WTC11 (cell line): ENCODE measurements at regions not wholly inside any gene's neighbourhood (a gene's known extent, or its start where the extent isn't known, plus 50 kb on each side); places are given as distances from the start of the nearest gene placed in this dataset.

Experiments
- ATAC-seq: fragments of 200-7000 bp; cut with Tn5 transposase; 2 replicates; pipeline ENCODE4 v1.10.0; 2021; ENCODE audit warnings: mild to moderate bottlenecking, moderate library complexity
- CTCF ChIA-PET: fragments of 300-600 bp; sonication (Branson Sonifier 250); formaldehyde crosslinking; loops from one replicate; lab custom pipeline; 2021; ENCODE audit warnings: antibody characterized with exemption; lab: Charles Lee
- POLR2A ChIA-PET: fragments of 350-600 bp; sonication (Branson Sonifier 250); formaldehyde crosslinking; loops from one replicate; lab custom pipeline; 2021; ENCODE audit warnings: antibody characterized with exemption; lab: Charles Lee
- DNase-seq: peaks from one replicate; pipeline ENCODE4 v3.0.0; 2021; ENCODE audit warnings: low spot score
- H3K27ac Mint-ChIP-seq: 2 replicates; pipeline ENCODE4 v1.8.0; 2021; ENCODE audit warnings: mixed read lengths
- H3K27me3 Mint-ChIP-seq: 2 replicates; pipeline ENCODE4 v1.8.0; 2021; ENCODE audit warnings: low read depth, mild to moderate bottlenecking, moderate library complexity, mixed read lengths
- H3K36me3 Mint-ChIP-seq: 2 replicates; pipeline ENCODE4 v1.8.0; 2021; ENCODE audit warnings: mixed read lengths
- H3K4me1 Mint-ChIP-seq: 2 replicates; pipeline ENCODE4 v1.8.0; 2022; ENCODE audit warnings: mixed read lengths
- H3K4me3 Mint-ChIP-seq: 2 replicates; pipeline ENCODE4 v1.8.0; 2021; ENCODE audit warnings: mild to moderate bottlenecking, moderate library complexity, mixed read lengths
- H3K9me3 Mint-ChIP-seq: 2 replicates; pipeline ENCODE4 v1.8.0; 2021; ENCODE audit warnings: mixed read lengths
- ATF1 ChIP-seq: sonication (generic); formaldehyde crosslinking; IDR thresholded peaks from 2 replicates; pipeline ENCODE4 v1.8.1; 2023; ENCODE audit warnings: mild to moderate bottlenecking, moderate library complexity, missing genetic modification reagents
- CBFB ChIP-seq: sonication (generic); formaldehyde crosslinking; IDR thresholded peaks from 2 replicates; pipeline ENCODE4 v1.8.1; 2022; ENCODE audit warnings: mild to moderate bottlenecking, low read depth, missing genetic modification reagents
- CREM ChIP-seq: sonication (generic); formaldehyde crosslinking; IDR thresholded peaks from 2 replicates; pipeline ENCODE4 v1.8.1; 2022; ENCODE audit warnings: mild to moderate bottlenecking, missing genetic modification reagents, moderate library complexity
- ELF4 ChIP-seq: sonication (generic); formaldehyde crosslinking; IDR thresholded peaks from 2 replicates; pipeline ENCODE4 v1.8.1; 2022; ENCODE audit warnings: low read depth, mild to moderate bottlenecking, moderate library complexity, missing genetic modification reagents
- ESRRA ChIP-seq: sonication (generic); formaldehyde crosslinking; IDR thresholded peaks from 2 replicates; pipeline ENCODE4 v1.8.1; 2022; ENCODE audit warnings: mild to moderate bottlenecking, missing genetic modification reagents, borderline replicate concordance
- HMGA2 ChIP-seq: fragments of 250-450 bp; sonication (Bioruptor Pico); IDR thresholded peaks from 2 replicates; pipeline ENCODE4 v1.4.0; 2021; ENCODE audit warnings: mild to moderate bottlenecking, moderate library complexity
- MYBL2 ChIP-seq: sonication (generic); formaldehyde crosslinking; IDR thresholded peaks from 2 replicates; pipeline ENCODE4 v1.8.1; 2023; ENCODE audit warnings: mild to moderate bottlenecking, moderate library complexity, missing genetic modification reagents
- NFE2L1 ChIP-seq: sonication (generic); formaldehyde crosslinking; IDR thresholded peaks from 2 replicates; pipeline ENCODE4 v1.8.1; 2023; ENCODE audit warnings: missing genetic modification reagents
- NR1H2 ChIP-seq: sonication (generic); formaldehyde crosslinking; IDR thresholded peaks from 2 replicates; pipeline ENCODE4 v1.9.0; 2021; ENCODE audit warnings: mild to moderate bottlenecking, moderate library complexity, missing genetic modification reagents
- OVOL2 ChIP-seq: fragments of 250-450 bp; sonication (Bioruptor Pico); IDR thresholded peaks from 2 replicates; pipeline ENCODE4 v1.9.0; 2021; ENCODE audit warnings: mild to moderate bottlenecking, borderline replicate concordance
- SMAD3 ChIP-seq: sonication (generic); formaldehyde crosslinking; IDR thresholded peaks from 2 replicates; pipeline ENCODE4 v1.8.0; 2022; ENCODE audit warnings: missing genetic modification reagents, mild to moderate bottlenecking, borderline replicate concordance
- SP1 ChIP-seq: sonication (generic); formaldehyde crosslinking; conservative IDR thresholded peaks from 2 replicates; pipeline ENCODE4 v1.8.1; 2022; ENCODE audit warnings: missing genetic modification reagents
- TCF7 ChIP-seq: sonication (generic); formaldehyde crosslinking; IDR thresholded peaks from 2 replicates; pipeline ENCODE4 v1.8.0; 2022; ENCODE audit warnings: mild to moderate bottlenecking, low read depth, missing genetic modification reagents, moderate library complexity
- TEAD4 ChIP-seq: sonication (generic); formaldehyde crosslinking; IDR thresholded peaks from 2 replicates; pipeline ENCODE4 v1.8.0; 2022; ENCODE audit warnings: mild to moderate bottlenecking, missing genetic modification reagents
- TP53 ChIP-seq: sonication (generic); formaldehyde crosslinking; IDR thresholded peaks from 2 replicates; pipeline ENCODE4 v1.8.1; 2023; ENCODE audit warnings: mild to moderate bottlenecking, missing genetic modification reagents
- ZNF138 ChIP-seq: sonication (generic); formaldehyde crosslinking; conservative IDR thresholded peaks from 2 replicates; pipeline ENCODE4 v1.8.1; 2022; ENCODE audit warnings: mild to moderate bottlenecking, moderate library complexity, missing genetic modification reagents
- ZNF219 ChIP-seq: sonication (generic); formaldehyde crosslinking; IDR thresholded peaks from 2 replicates; pipeline ENCODE4 v1.8.0; 2023; ENCODE audit warnings: missing genetic modification reagents, mild to moderate bottlenecking, borderline replicate concordance
- ZNF263 ChIP-seq: sonication (generic); formaldehyde crosslinking; IDR thresholded peaks from 2 replicates; pipeline ENCODE4 v1.8.1; 2022; ENCODE audit warnings: low read depth, mild to moderate bottlenecking, moderate library complexity, missing genetic modification reagents
- ZNF317 ChIP-seq: sonication (generic); formaldehyde crosslinking; IDR thresholded peaks from 2 replicates; pipeline ENCODE4 v1.8.1; 2023; ENCODE audit warnings: low read depth, mild to moderate bottlenecking, moderate library complexity, missing genetic modification reagents, borderline replicate concordance
- ZNF416 ChIP-seq: fragments of 250-450 bp; sonication (Bioruptor Pico); IDR thresholded peaks from 2 replicates; pipeline ENCODE4 v1.9.0; 2021; ENCODE audit warnings: mild to moderate bottlenecking, inconsistent platforms
- ZNF671 ChIP-seq: fragments of 250-450 bp; sonication (Bioruptor Pico); IDR thresholded peaks from 2 replicates; pipeline ENCODE4 v1.8.0; 2021; ENCODE audit warnings: mild to moderate bottlenecking
- TF ChIP-seq, protein P1 (sequence below): sonication (generic); formaldehyde crosslinking; IDR thresholded peaks from 2 replicates; pipeline ENCODE4 v1.8.0; 2023; ENCODE audit warnings: missing genetic modification reagents
- TF ChIP-seq, protein P2 (sequence below): sonication (generic); formaldehyde crosslinking; IDR thresholded peaks from 2 replicates; pipeline ENCODE4 v1.8.1; 2023; ENCODE audit warnings: mild to moderate bottlenecking, moderate library complexity, missing genetic modification reagents
- TF ChIP-seq, protein P3 (sequence below): sonication (generic); formaldehyde crosslinking; IDR thresholded peaks from 2 replicates; pipeline ENCODE4 v1.8.1; 2022; ENCODE audit warnings: mild to moderate bottlenecking, moderate library complexity, missing genetic modification reagents
- TF ChIP-seq, protein P4 (sequence below): sonication (generic); formaldehyde crosslinking; IDR thresholded peaks from 2 replicates; pipeline ENCODE4 v1.8.0; 2023; ENCODE audit warnings: missing genetic modification reagents, mild to moderate bottlenecking, borderline replicate concordance

DNA sequence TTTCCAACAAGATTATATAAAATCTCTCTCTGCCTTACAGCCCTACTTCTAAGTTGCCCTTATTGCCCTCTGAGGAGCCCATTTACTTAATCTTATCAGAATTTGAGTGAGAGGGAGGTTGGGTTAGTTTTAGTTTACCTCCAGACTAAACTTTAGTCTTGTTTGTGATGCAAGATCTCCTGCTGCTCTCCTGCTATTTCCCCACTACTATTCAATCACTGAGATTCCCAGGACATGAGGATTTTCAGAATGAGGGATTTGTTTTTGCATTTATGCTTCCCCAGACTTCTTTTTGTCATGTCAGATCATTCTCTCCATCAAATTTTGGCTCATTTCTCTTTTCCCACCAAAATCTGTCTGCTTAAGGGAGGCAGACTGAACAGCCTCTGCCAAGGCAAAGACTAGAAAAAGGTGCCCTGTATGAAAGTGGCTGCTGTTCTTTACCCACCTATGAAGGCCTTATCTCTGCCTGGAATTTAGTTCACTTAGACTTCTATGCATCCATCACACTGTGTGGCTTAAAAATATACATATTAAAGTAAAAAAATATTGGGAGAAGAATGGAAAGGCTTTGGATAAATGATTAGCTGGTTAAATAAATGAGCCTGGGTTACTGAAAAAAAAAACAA, 401.3 kb downstream of the PID1 start:
- ChIA-PET POLR2A (no interaction called here), CTCF (no interaction called here)
- Mint-ChIP-seq H3K27ac (peak overlapping the region; percentile 69), H3K9me3 (peaks cover 15% of the 10 kb centered on the region), H3K4me1 (peaks cover 13% of the 10 kb centered on the region), H3K36me3 (peaks cover 6% of the 10 kb centered on the region), H3K27me3 (no peaks in the 10 kb centered on the region), H3K4me3 (no peak overlapping the region)
- TF ChIP-seq ZNF416 (CRISPR knock-in tag) (no peak), ATF1 (CRISPR knock-in tag) (no peak), ELF4 (no peak), NR1H2 (CRISPR knock-in tag) (no peak), ZNF671 (CRISPR knock-in tag) (no peak), OVOL2 (CRISPR knock-in tag) (no peak), HMGA2 (no peak), ZNF317 (CRISPR knock-in tag) (no peak), TCF7 (CRISPR knock-in tag) (no peak), ZNF219 (CRISPR knock-in tag) (no peak), ZNF263 (CRISPR knock-in tag) (no peak), SP1 (CRISPR knock-in tag) (no peak)
- TF ChIP-seq, protein P1, sequence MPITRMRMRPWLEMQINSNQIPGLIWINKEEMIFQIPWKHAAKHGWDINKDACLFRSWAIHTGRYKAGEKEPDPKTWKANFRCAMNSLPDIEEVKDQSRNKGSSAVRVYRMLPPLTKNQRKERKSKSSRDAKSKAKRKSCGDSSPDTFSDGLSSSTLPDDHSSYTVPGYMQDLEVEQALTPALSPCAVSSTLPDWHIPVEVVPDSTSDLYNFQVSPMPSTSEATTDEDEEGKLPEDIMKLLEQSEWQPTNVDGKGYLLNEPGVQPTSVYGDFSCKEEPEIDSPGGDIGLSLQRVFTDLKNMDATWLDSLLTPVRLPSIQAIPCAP, result no peak
- TF ChIP-seq, protein P2, sequence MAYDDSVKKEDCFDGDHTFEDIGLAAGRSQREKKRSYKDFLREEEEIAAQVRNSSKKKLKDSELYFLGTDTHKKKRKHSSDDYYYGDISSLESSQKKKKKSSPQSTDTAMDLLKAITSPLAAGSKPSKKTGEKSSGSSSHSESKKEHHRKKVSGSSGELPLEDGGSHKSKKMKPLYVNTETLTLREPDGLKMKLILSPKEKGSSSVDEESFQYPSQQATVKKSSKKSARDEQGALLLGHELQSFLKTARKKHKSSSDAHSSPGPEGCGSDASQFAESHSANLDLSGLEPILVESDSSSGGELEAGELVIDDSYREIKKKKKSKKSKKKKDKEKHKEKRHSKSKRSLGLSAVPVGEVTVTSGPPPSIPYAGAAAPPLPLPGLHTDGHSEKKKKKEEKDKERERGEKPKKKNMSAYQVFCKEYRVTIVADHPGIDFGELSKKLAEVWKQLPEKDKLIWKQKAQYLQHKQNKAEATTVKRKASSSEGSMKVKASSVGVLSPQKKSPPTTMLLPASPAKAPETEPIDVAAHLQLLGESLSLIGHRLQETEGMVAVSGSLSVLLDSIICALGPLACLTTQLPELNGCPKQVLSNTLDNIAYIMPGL, result no peak
- ATAC-seq (peak; percentile 89), DNase-seq (no peak)

DNA sequence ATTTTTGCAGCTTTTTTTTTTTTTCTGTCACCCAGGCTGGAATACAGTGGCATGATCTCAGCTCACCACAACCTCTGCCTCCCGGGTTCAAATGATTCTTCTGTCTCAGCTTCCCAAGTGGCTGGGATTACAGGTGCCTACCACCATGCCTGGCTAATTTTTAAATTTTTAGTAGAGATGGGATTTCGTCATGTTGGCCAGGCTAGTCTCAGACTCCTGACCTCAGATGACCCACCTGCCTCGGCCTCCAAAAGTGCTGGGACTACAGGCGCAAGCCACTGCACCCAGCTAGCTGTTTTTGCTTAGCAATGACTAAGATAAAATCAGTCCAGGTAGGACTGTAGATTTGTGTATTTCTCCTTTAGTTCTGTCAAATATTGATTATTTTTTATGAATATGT, 403.7 kb downstream of the PID1 start:
- ChIA-PET POLR2A (no interaction called here), CTCF (no interaction called here)
- DNase-seq, result no peak
- no peak overlapping the region for H3K27ac Mint-ChIP-seq
- H3K9me3 Mint-ChIP-seq, result peaks cover 11% of the 10 kb centered on the region
- peaks cover 6% of the 10 kb centered on the region for H3K36me3 Mint-ChIP-seq
- peaks cover 13% of the 10 kb centered on the region for H3K4me1 Mint-ChIP-seq
- no peaks in the 10 kb centered on the region for H3K27me3 Mint-ChIP-seq
- no peak overlapping the region for H3K4me3 Mint-ChIP-seq
- TF ChIP-seq MYBL2 (CRISPR knock-in tag), result no peak
- TF ChIP-seq, protein P3, sequence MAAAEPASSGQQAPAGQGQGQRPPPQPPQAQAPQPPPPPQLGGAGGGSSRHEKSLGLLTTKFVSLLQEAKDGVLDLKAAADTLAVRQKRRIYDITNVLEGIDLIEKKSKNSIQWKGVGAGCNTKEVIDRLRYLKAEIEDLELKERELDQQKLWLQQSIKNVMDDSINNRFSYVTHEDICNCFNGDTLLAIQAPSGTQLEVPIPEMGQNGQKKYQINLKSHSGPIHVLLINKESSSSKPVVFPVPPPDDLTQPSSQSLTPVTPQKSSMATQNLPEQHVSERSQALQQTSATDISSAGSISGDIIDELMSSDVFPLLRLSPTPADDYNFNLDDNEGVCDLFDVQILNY, result no peak
- no peak for TF ChIP-seq NR1H2 (CRISPR knock-in tag)
- TF ChIP-seq CBFB, result no peak
- no peak for TF ChIP-seq CREM
- no peak for TF ChIP-seq ELF4
- TF ChIP-seq SMAD3, result no peak
- ATAC-seq, result no peak

DNA sequence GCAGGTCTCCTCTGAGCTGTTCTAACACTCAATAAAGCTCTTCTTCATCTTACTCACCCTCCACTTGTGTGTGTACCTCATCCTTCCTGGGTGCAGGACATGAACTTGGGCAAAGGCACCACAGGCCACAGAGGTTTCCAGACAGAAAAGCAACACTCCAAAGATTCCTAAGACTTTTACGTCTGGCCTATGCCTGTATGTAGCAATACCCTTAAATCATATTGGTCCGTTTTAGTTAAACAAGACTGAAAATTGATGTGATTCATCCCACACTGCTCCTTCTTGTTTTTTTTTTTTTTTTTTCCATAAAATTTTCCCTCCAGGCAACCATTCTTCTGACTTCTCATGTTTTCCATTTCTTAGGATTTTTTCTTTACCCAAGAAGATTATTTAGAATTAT, 404.3 kb downstream of the PID1 start:
- no peak for ATAC-seq
- TF ChIP-seq ZNF138 (CRISPR knock-in tag) (no peak), NFE2L1 (no peak), TP53 (CRISPR knock-in tag) (no peak), CBFB (no peak), ESRRA (no peak), TEAD4 (CRISPR knock-in tag) (no peak), MYBL2 (CRISPR knock-in tag) (no peak)
- TF ChIP-seq, protein P4, sequence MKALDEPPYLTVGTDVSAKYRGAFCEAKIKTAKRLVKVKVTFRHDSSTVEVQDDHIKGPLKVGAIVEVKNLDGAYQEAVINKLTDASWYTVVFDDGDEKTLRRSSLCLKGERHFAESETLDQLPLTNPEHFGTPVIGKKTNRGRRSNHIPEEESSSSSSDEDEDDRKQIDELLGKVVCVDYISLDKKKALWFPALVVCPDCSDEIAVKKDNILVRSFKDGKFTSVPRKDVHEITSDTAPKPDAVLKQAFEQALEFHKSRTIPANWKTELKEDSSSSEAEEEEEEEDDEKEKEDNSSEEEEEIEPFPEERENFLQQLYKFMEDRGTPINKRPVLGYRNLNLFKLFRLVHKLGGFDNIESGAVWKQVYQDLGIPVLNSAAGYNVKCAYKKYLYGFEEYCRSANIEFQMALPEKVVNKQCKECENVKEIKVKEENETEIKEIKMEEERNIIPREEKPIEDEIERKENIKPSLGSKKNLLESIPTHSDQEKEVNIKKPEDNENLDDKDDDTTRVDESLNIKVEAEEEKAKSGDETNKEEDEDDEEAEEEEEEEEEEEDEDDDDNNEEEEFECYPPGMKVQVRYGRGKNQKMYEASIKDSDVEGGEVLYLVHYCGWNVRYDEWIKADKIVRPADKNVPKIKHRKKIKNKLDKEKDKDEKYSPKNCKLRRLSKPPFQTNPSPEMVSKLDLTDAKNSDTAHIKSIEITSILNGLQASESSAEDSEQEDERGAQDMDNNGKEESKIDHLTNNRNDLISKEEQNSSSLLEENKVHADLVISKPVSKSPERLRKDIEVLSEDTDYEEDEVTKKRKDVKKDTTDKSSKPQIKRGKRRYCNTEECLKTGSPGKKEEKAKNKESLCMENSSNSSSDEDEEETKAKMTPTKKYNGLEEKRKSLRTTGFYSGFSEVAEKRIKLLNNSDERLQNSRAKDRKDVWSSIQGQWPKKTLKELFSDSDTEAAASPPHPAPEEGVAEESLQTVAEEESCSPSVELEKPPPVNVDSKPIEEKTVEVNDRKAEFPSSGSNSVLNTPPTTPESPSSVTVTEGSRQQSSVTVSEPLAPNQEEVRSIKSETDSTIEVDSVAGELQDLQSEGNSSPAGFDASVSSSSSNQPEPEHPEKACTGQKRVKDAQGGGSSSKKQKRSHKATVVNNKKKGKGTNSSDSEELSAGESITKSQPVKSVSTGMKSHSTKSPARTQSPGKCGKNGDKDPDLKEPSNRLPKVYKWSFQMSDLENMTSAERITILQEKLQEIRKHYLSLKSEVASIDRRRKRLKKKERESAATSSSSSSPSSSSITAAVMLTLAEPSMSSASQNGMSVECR, result no peak

More for the DNA sequence above, 404.3 kb downstream of the PID1 start:
- Mint-ChIP-seq H3K27me3 (no peaks in the 10 kb centered on the region), H3K27ac (no peak overlapping the region), H3K4me3 (no peak overlapping the region), H3K36me3 (peaks cover 6% of the 10 kb centered on the region), H3K4me1 (peaks cover 13% of the 10 kb centered on the region), H3K9me3 (peaks cover 11% of the 10 kb centered on the region)
- no peak for DNase-seq
- ChIA-PET CTCF (no interaction called here), POLR2A (no interaction called here)
